Stimulated activated CD4-positive, alpha-beta T cell treated with anti-CD3 and anti-CD28 coated beads, TNF-alpha, amount 100 ng/mL, for 48 hours (primary cell): ENCODE measurements at regions not wholly inside any gene's neighbourhood (a gene's known extent, or its start where the extent isn't known, plus 50 kb on each side); places are given as distances from the start of the nearest gene placed in this dataset.

ENCODE experiments used
- DNase-seq, 3 donors: peaks; one replicate each; pipeline ENCODE4 v3.0.0-alpha.2; 2020; ENCODE audit warnings: low read depth in 3 of 3

GRCh38 chr3:194833114-194833910 lies 147.6 kb downstream of the FAM43A start:
- no peak for DNase-seq

GRCh38 chr3:194836661-194837060 lies 151.0 kb downstream of the FAM43A start:
- no peak for DNase-seq

GRCh38 chr3:194837457-194838127 lies 151.9 kb downstream of the FAM43A start:
- DNase-seq = no peak

GRCh38 chr3:194838236-194838635 lies 152.6 kb downstream of the FAM43A start:
- DNase-seq = no peak

- DNase-seq = no peak
Observed at GRCh38 chr3:194840661-194841514, 155.2 kb downstream of the FAM43A start.

GRCh38 chr3:194841515-194841841 lies 155.8 kb downstream of the FAM43A start:
- no peak for DNase-seq

GRCh38 chr3:194843556-194843955 lies 157.9 kb downstream of the FAM43A start:
- no peak for DNase-seq

- DNase-seq = no peak
Observed at GRCh38 chr3:194844046-194844445, 158.4 kb downstream of the FAM43A start.

GRCh38 chr3:194849166-194849875 lies 163.6 kb downstream of the FAM43A start:
- no peak for DNase-seq

GRCh38 chr3:194851254-194851653 lies 165.6 kb downstream of the FAM43A start:
- no peak for DNase-seq

GRCh38 chr3:194851941-194852340 lies 166.3 kb downstream of the FAM43A start:
- no peak for DNase-seq

GRCh38 chr3:194852345-194852744 lies 166.7 kb downstream of the FAM43A start:
- DNase-seq = no peak

GRCh38 chr3:194852831-194853508 lies 167.3 kb downstream of the FAM43A start:
- DNase-seq = no peak

GRCh38 chr3:194854206-194854605 lies 168.5 kb downstream of the FAM43A start:
- DNase-seq = no peak

GRCh38 chr3:194854659-194855390 lies 169.1 kb downstream of the FAM43A start:
- no peak for DNase-seq

GRCh38 chr3:194856296-194856695 lies 170.6 kb downstream of the FAM43A start:
- no peak for DNase-seq

- no peak for DNase-seq
Observed at GRCh38 chr3:194857469-194858113, 171.9 kb downstream of the FAM43A start.

GRCh38 chr3:194858382-194858781 lies 172.7 kb downstream of the FAM43A start:
- no peak for DNase-seq

GRCh38 chr3:194860725-194861124 lies 175.0 kb downstream of the FAM43A start:
- DNase-seq = no peak

GRCh38 chr3:194861375-194861774 lies 175.7 kb downstream of the FAM43A start:
- DNase-seq = no peak
